HT1080 (cell line): ENCODE measurements at regions not wholly inside any gene's neighbourhood (a gene's known extent, or its start where the extent isn't known, plus 50 kb on each side); places are given as distances from the start of the nearest gene placed in this dataset.

Source experiments
- DNase-seq: peaks from one replicate; pipeline ENCODE4 v3.0.0-alpha.2; 2015; ENCODE audit warnings: low read depth

GRCh38 chr6:14747881-14748520 is 497.9 kb upstream of the JARID2 start:
- no peak for DNase-seq

GRCh38 chr6:14748679-14749078 is 497.2 kb upstream of the JARID2 start:
- no peak for DNase-seq

GRCh38 chr6:14750059-14750661 is 495.7 kb upstream of the JARID2 start:
- DNase-seq: no peak

- no peak for DNase-seq
Observed at GRCh38 chr6:14751645-14752175, 494.2 kb upstream of the JARID2 start.

GRCh38 chr6:14754751-14755513 is 490.9 kb upstream of the JARID2 start:
- no peak for DNase-seq

GRCh38 chr6:14756340-14756739 is 489.5 kb upstream of the JARID2 start:
- DNase-seq: no peak

- DNase-seq: no peak
Observed at GRCh38 chr6:14757014-14757413, 488.9 kb upstream of the JARID2 start.

GRCh38 chr6:14757418-14757817 is 488.5 kb upstream of the JARID2 start:
- DNase-seq: no peak

- DNase-seq: no peak
Observed at GRCh38 chr6:14758421-14759081, 487.3 kb upstream of the JARID2 start.

GRCh38 chr6:14759976-14760672 is 485.7 kb upstream of the JARID2 start:
- DNase-seq: no peak

GRCh38 chr6:14762077-14762476 is 483.8 kb upstream of the JARID2 start:
- no peak for DNase-seq

GRCh38 chr6:14763139-14763538 is 482.7 kb upstream of the JARID2 start:
- peak; percentile 13 for DNase-seq

GRCh38 chr6:14763616-14764015 is 482.3 kb upstream of the JARID2 start:
- DNase-seq: no peak

- DNase-seq: peak; percentile 28
Observed at GRCh38 chr6:14765106-14765505, 480.8 kb upstream of the JARID2 start.

GRCh38 chr6:14765721-14766390 is 480.0 kb upstream of the JARID2 start:
- no peak for DNase-seq

- DNase-seq: no peak
Observed at GRCh38 chr6:14766391-14766994, 479.4 kb upstream of the JARID2 start.

GRCh38 chr6:14767226-14767625 is 478.6 kb upstream of the JARID2 start:
- no peak for DNase-seq

GRCh38 chr6:14770040-14770439 is 475.8 kb upstream of the JARID2 start:
- no peak for DNase-seq

GRCh38 chr6:14770572-14770971 is 475.3 kb upstream of the JARID2 start:
- DNase-seq: peak; percentile 19

GRCh38 chr6:14771016-14771415 is 474.9 kb upstream of the JARID2 start:
- no peak for DNase-seq
